ENCODE measurements at regions not wholly inside any gene's neighbourhood (a gene's known extent, or its start where the extent isn't known, plus 50 kb on each side); places are given as distances from the start of the nearest gene placed in this dataset.
"Not testable (repeated sequence)": the region's sequence is repeated elsewhere in the genome, so short reads cannot be mapped to it uniquely, and the experiment has no call there.

DNA sequence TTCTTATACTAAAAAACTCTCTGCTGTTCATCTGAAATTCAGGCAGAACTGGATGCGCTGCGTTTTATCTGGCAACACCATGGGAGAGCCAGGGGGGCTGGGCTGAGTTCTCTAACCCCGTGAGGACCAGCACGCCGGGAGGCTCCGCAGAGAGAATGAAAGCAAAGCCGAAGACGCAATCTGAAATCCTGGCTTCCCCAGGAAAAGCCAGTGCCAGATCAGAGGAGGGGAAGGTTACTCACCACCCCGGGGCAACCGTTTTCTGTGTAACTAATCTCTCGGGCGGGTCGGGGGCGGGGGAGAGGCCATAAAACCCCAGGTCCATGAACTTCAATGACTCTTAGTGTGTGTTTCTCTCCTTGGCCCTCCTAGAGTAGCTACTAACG lies 99.4 kb downstream of the SHANK2 start:
- WGBS: 12% methylated on average over 14 of the region's 15 CpGs
- peaks cover 0 to 45% (median 5%) of the 10 kb centered on the region in 4 donors for H3K27me3 ChIP-seq
- no peak for DNase-seq (ENCODE audit: extremely low spot score)
- intact Hi-C loops (cut with DNase I): no loop called here
- no peaks in the 10 kb centered on the region for H3K36me3 ChIP-seq
- TF ChIP-seq POLR2AphosphoS5 (IDR thresholded peaks at IDR 0.05): no peak
- TF ChIP-seq EP300 (IDR thresholded peaks at IDR 0.05): no peak
- TF ChIP-seq CTCF (IDR thresholded peaks at IDR 0.05): no peak
- no peak for TF ChIP-seq POLR2A (IDR thresholded peaks at IDR 0.05; ENCODE audit: low read depth)
- H3K4me3 ChIP-seq: peak overlapping the region in 2 of 4 donors; percentile 16 to 24
- no peak overlapping the region for H3K27ac ChIP-seq (replicated peaks in 1 of 4)
- H3K4me1 ChIP-seq: peaks cover 0 to 8% (median 6%) of the 10 kb centered on the region in 4 donors
- peaks cover 0 to 4% (median 0%) of the 10 kb centered on the region in 4 donors for H3K9me3 ChIP-seq

GRCh38 chr11:71152312-71153004 lies 99.9 kb downstream of the SHANK2 start:
- not testable (repeated sequence) for DNase-seq (ENCODE audit: extremely low spot score); H3K36me3 ChIP-seq
- 71% methylated on average over 12 of the region's 15 CpGs for WGBS

GRCh38 chr11:71151561-71151960 lies 100.8 kb downstream of the SHANK2 start:
- no peak for DNase-seq (ENCODE audit: extremely low spot score)
- Histone ChIP-seq H3K4me3 (no peak overlapping the region), H3K27me3 (peaks cover 0 to 50% (median 5%) of the 10 kb centered on the region in 4 donors), H3K27ac (replicated peaks in 1 of 4) (no peak overlapping the region), H3K36me3 (no peaks in the 10 kb centered on the region), H3K9me3 (no peaks in the 10 kb centered on the region), H3K4me1 (peaks cover 0 to 8% (median 6%) of the 10 kb centered on the region in 4 donors)
- WGBS: 89% methylated on average over 14 of the region's 14 CpGs
- TF ChIP-seq EP300 (IDR thresholded peaks at IDR 0.05): no peak
- no peak for TF ChIP-seq CTCF (IDR thresholded peaks at IDR 0.05)
- no peak for TF ChIP-seq POLR2AphosphoS5 (IDR thresholded peaks at IDR 0.05)
- TF ChIP-seq POLR2A (IDR thresholded peaks at IDR 0.05; ENCODE audit: low read depth): no peak
- intact Hi-C loops (cut with DNase I): no loop called here

More at GRCh38 chr11:71152312-71153004, 99.9 kb downstream of the SHANK2 start:
- H3K9me3 ChIP-seq; H3K27ac ChIP-seq (replicated peaks in 1 of 4); intact Hi-C loops (cut with DNase I); H3K4me1 ChIP-seq: not testable (repeated sequence)
- peak overlapping the region in 2 of 4 donors; percentile 16 to 24 for H3K4me3 ChIP-seq
- H3K27me3 ChIP-seq: peaks cover 0 to 47% (median 5%) of the 10 kb centered on the region in 4 donors

GRCh38 chr11:71150859-71151258 lies 101.5 kb downstream of the SHANK2 start:
- H3K9me3 ChIP-seq: no peaks in the 10 kb centered on the region
- 98% methylated on average over 8 of the region's 8 CpGs for WGBS
- TF ChIP-seq CTCF (IDR thresholded peaks at IDR 0.05) (no peak), POLR2A (IDR thresholded peaks at IDR 0.05; ENCODE audit: low read depth) (no peak), EP300 (IDR thresholded peaks at IDR 0.05) (no peak), POLR2AphosphoS5 (IDR thresholded peaks at IDR 0.05) (no peak)
- no peak for DNase-seq (ENCODE audit: extremely low spot score)
- H3K36me3 ChIP-seq: no peaks in the 10 kb centered on the region
- peaks cover 0 to 8% (median 6%) of the 10 kb centered on the region in 4 donors for H3K4me1 ChIP-seq
- H3K4me3 ChIP-seq: no peak overlapping the region
- H3K27me3 ChIP-seq: peaks cover 0 to 54% (median 5%) of the 10 kb centered on the region in 4 donors
- intact Hi-C loops (cut with DNase I): no loop called here
- H3K27ac ChIP-seq (replicated peaks in 1 of 4): no peak overlapping the region

DNA sequence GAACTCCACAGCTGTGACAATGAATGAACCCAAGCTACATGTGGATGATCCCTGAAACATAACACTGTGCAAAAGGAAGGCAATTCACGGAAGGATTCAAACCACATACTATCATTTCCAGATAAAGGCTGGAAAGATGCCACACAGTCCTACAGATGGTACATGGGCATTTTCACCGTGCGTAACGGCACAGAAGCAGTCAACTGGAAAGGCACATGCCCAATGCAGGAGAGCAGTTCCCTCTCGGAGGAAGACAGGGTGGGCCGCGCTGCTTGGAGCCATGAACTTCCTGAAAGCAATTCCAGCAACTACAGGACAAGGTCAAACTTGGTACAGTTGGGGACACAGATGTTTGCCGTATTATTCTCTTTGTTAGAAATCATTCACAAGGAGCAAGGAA lies 103.7 kb downstream of the SHANK2 start:
- TF ChIP-seq CTCF (IDR thresholded peaks at IDR 0.05) (no peak), EP300 (IDR thresholded peaks at IDR 0.05) (no peak), POLR2AphosphoS5 (IDR thresholded peaks at IDR 0.05) (no peak), POLR2A (IDR thresholded peaks at IDR 0.05; ENCODE audit: low read depth) (no peak)
- Histone ChIP-seq H3K4me3 (no peak overlapping the region), H3K36me3 (no peaks in the 10 kb centered on the region), H3K27ac (replicated peaks in 1 of 4) (no peak overlapping the region), H3K4me1 (peaks cover 0 to 8% (median 6%) of the 10 kb centered on the region in 4 donors), H3K9me3 (no peaks in the 10 kb centered on the region), H3K27me3 (peaks cover 0 to 48% (median 5%) of the 10 kb centered on the region in 4 donors)
- intact Hi-C loops (cut with DNase I): no loop called here
- DNase-seq (ENCODE audit: extremely low spot score): no peak
- 81% methylated on average over 8 of the region's 8 CpGs for WGBS
